Upper lobe of right lung (tissue), 1 donor: ENCODE measurements at regions not wholly inside any gene's neighbourhood (a gene's known extent, or its start where the extent isn't known, plus 50 kb on each side); places are given as distances from the start of the nearest gene placed in this dataset.
A peak's percentile ranks its signal among the peaks of the same experiment; 100 is the strongest.

Experiments
- ATAC-seq: fragments of 200-7000 bp; cut with Tn5 transposase; one replicate; pipeline ENCODE4 v1.9.1; 2020; ENCODE audit warnings: mild to moderate bottlenecking, moderate library complexity
- DNase-seq: peaks from one replicate; pipeline ENCODE4 v3.0.0-alpha.2; 2020
- H3K27ac ChIP-seq: fragments of 200-600 bp; one replicate; pipeline ENCODE4 v1.8.0; 2022
- H3K27me3 ChIP-seq: fragments of 200-600 bp; one replicate; pipeline ENCODE4 v1.8.0; 2022; ENCODE audit warnings: mild to moderate bottlenecking
- H3K36me3 ChIP-seq: fragments of 200-600 bp; one replicate; pipeline ENCODE4 v1.8.0; 2022
- H3K4me1 ChIP-seq: fragments of 200-600 bp; one replicate; pipeline ENCODE4 v1.8.0; 2022
- H3K4me3 ChIP-seq: fragments of 200-600 bp; one replicate; pipeline ENCODE4 v1.8.0; 2022; ENCODE audit warnings: mild to moderate bottlenecking
- H3K9me3 ChIP-seq: fragments of 200-600 bp; one replicate; pipeline ENCODE4 v1.8.0; 2022
- CTCF ChIP-seq: fragments of 200-600 bp; IDR thresholded peaks from one replicate; pipeline ENCODE4 v1.8.0; 2022; ENCODE audit warnings: antibody characterized with exemption
- intact Hi-C: fragments of 100-400 bp; cut with DNase I; formaldehyde crosslinking; loops from one replicate; pipeline ENCODE4 v1.11.0; 2022
- donor health status: DM: no; HTN: yes; CAD: no; lungs with severe emphysema.

GRCh38 chr22:49705972-49706352, 121.7 kb downstream of the BRD1 start:
- no peaks in the 10 kb centered on the region for H3K36me3 ChIP-seq
- no peak overlapping the region for H3K27ac ChIP-seq
- no peak overlapping the region for H3K4me3 ChIP-seq
- no peak for DNase-seq
- peaks cover 40% of the 10 kb centered on the region for H3K27me3 ChIP-seq
- no peak for ATAC-seq
- intact Hi-C loops, result no loop called here
- H3K4me1 ChIP-seq, result no peaks in the 10 kb centered on the region
- no peak for TF ChIP-seq CTCF
- H3K9me3 ChIP-seq, result peaks cover 8% of the 10 kb centered on the region

GRCh38 chr22:49705216-49705971, 122.3 kb downstream of the BRD1 start:
- Histone ChIP-seq H3K4me1 (no peaks in the 10 kb centered on the region), H3K4me3 (no peak overlapping the region), H3K27ac (no peak overlapping the region), H3K27me3 (peaks cover 40% of the 10 kb centered on the region), H3K36me3 (no peaks in the 10 kb centered on the region), H3K9me3 (peaks cover 8% of the 10 kb centered on the region)
- TF ChIP-seq CTCF, result no peak
- intact Hi-C loops, result no loop called here
- no peak for ATAC-seq
- DNase-seq, result no peak

- Histone ChIP-seq H3K9me3 (peaks cover 8% of the 10 kb centered on the region), H3K36me3 (no peaks in the 10 kb centered on the region), H3K27me3 (peaks cover 40% of the 10 kb centered on the region), H3K4me1 (no peaks in the 10 kb centered on the region), H3K4me3 (no peak overlapping the region), H3K27ac (no peak overlapping the region)
- peak; percentile 16 for ATAC-seq
- no peak for DNase-seq
- intact Hi-C loops, result no loop called here
- no peak for TF ChIP-seq CTCF
Observed at GRCh38 chr22:49704345-49705215, 123.1 kb downstream of the BRD1 start.

GRCh38 chr22:49703990-49704344, 123.7 kb downstream of the BRD1 start:
- ATAC-seq (no peak), DNase-seq (no peak)
- Histone ChIP-seq H3K27ac (no peak overlapping the region), H3K4me3 (no peak overlapping the region), H3K36me3 (no peaks in the 10 kb centered on the region), H3K27me3 (peaks cover 40% of the 10 kb centered on the region), H3K9me3 (peaks cover 8% of the 10 kb centered on the region), H3K4me1 (no peaks in the 10 kb centered on the region)
- intact Hi-C loops, result no loop called here
- no peak for TF ChIP-seq CTCF

- H3K4me1 ChIP-seq, result no peaks in the 10 kb centered on the region
- no peak overlapping the region for H3K27ac ChIP-seq
- H3K36me3 ChIP-seq, result no peaks in the 10 kb centered on the region
- TF ChIP-seq CTCF, result no peak
- no peak for DNase-seq
- peaks cover 8% of the 10 kb centered on the region for H3K9me3 ChIP-seq
- no peak for ATAC-seq
- intact Hi-C loops, result no loop called here
- H3K4me3 ChIP-seq, result no peak overlapping the region
- peaks cover 40% of the 10 kb centered on the region for H3K27me3 ChIP-seq
Observed at GRCh38 chr22:49703505-49703904, 124.2 kb downstream of the BRD1 start.
